Activated B cell treated with CpG ODN at 0.5 μM for 24 hours (primary cell): ENCODE measurements at regions not wholly inside any gene's neighbourhood (a gene's known extent, or its start where the extent isn't known, plus 50 kb on each side); places are given as distances from the start of the nearest gene placed in this dataset.
"Not testable (repeated sequence)": the region's sequence is repeated elsewhere in the genome, so short reads cannot be mapped to it uniquely, and the experiment has no call there.

ENCODE experiments used
- ATAC-seq: fragments of 200-7000 bp; cut with Tn5 transposase; one replicate; pipeline ENCODE4 v1.10.0; 2021; ENCODE audit warnings: low read depth, mild to moderate bottlenecking, moderate library complexity
- CTCF ChIA-PET: fragments of 350-600 bp; sonication (Branson Sonifier 250); formaldehyde crosslinking; loops from one replicate; lab custom pipeline; 2021; ENCODE audit warnings: antibody characterized with exemption; lab: Charles Lee
- POLR2A ChIA-PET: fragments of 350-600 bp; sonication (Branson Sonifier 250); formaldehyde crosslinking; loops from one replicate; lab custom pipeline; 2021; ENCODE audit warnings: antibody characterized with exemption; lab: Charles Lee
- DNase-seq: peaks from one replicate; pipeline ENCODE4 v3.0.0; 2022
- H3K27ac Mint-ChIP-seq: one replicate; pipeline ENCODE4 v1.8.0; 2020; ENCODE audit warnings: mixed read lengths
- H3K27me3 Mint-ChIP-seq: one replicate; pipeline ENCODE4 v1.8.0; 2021; ENCODE audit warnings: mixed read lengths
- H3K36me3 Mint-ChIP-seq: one replicate; pipeline ENCODE4 v1.8.0; 2021; ENCODE audit warnings: low read depth, mixed read lengths
- H3K4me1 Mint-ChIP-seq: one replicate; pipeline ENCODE4 v1.8.0; 2021; ENCODE audit warnings: mixed read lengths
- H3K4me3 Mint-ChIP-seq: one replicate; pipeline ENCODE4 v1.8.0; 2020; ENCODE audit warnings: mild to moderate bottlenecking, mixed read lengths
- H3K9me3 Mint-ChIP-seq: one replicate; pipeline ENCODE4 v1.8.0; 2020; ENCODE audit warnings: mixed read lengths
- intact Hi-C: fragments of 100-400 bp; cut with micrococcal nuclease; formaldehyde crosslinking; loops from one replicate; pipeline ENCODE4 v1.15.1; 2024
- TF ChIP-seq, protein P1 (sequence below): fragments of 200-600 bp; IDR thresholded peaks from one replicate; pipeline ENCODE4 v1.8.0; 2022; ENCODE audit warnings: antibody characterized with exemption, mild to moderate bottlenecking

DNA sequence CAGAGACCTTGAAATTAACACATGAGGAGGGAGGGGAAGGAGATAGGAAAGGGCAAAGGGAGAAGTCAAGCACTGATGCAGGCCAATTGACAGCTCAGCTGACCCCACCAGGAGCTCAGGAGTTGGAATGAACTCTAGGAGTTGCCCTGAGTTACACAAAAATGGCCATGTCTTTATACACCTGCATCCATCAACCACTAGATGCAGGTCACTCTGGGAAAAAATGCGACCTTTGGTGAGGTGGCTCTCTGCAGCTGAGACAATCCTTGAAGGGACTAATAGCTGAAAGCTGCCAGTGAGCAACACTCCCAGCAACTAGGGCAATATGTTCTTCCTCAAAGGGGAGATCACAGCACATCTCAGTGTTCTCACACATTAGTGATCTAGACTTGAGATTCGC is 222.8 kb downstream of the RBM26 start:
- ChIA-PET CTCF (no interaction called here), POLR2A (no interaction called here)
- intact Hi-C loops, result no loop called here
- Mint-ChIP-seq H3K36me3 (no peaks in the 10 kb centered on the region), H3K27ac (no peak overlapping the region), H3K4me3 (no peak overlapping the region), H3K4me1 (no peaks in the 10 kb centered on the region), H3K9me3 (no peaks in the 10 kb centered on the region), H3K27me3 (peaks cover 3% of the 10 kb centered on the region)
- DNase-seq, result no peak
- no peak for ATAC-seq
- TF ChIP-seq, protein P1, sequence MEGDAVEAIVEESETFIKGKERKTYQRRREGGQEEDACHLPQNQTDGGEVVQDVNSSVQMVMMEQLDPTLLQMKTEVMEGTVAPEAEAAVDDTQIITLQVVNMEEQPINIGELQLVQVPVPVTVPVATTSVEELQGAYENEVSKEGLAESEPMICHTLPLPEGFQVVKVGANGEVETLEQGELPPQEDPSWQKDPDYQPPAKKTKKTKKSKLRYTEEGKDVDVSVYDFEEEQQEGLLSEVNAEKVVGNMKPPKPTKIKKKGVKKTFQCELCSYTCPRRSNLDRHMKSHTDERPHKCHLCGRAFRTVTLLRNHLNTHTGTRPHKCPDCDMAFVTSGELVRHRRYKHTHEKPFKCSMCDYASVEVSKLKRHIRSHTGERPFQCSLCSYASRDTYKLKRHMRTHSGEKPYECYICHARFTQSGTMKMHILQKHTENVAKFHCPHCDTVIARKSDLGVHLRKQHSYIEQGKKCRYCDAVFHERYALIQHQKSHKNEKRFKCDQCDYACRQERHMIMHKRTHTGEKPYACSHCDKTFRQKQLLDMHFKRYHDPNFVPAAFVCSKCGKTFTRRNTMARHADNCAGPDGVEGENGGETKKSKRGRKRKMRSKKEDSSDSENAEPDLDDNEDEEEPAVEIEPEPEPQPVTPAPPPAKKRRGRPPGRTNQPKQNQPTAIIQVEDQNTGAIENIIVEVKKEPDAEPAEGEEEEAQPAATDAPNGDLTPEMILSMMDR, result no peak

DNA sequence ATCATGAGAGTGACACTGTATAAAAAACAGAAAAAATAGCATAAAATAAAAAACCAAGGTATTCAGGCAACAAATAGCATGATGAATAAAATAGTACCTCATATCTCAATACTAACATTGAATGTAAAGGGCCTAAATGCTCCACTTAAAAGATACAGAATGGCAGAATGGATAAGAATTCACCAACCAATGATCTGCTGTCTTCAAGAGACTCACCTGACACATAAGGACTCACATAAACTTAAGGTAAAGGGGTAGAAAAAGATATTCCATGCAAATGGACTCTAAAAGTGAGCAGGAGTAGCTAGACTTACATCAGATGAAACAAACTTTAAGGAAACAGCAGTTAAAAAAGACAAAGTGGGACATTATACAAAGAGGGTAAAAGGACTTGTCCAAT is 232.4 kb downstream of the RBM26 start:
- peaks cover 15% of the 10 kb centered on the region for H3K9me3 Mint-ChIP-seq
- CTCF ChIA-PET, H3K4me1 Mint-ChIP-seq, H3K27me3 Mint-ChIP-seq, DNase-seq, H3K36me3 Mint-ChIP-seq, POLR2A ChIA-PET, H3K4me3 Mint-ChIP-seq, ATAC-seq, intact Hi-C loops, H3K27ac Mint-ChIP-seq: not testable (repeated sequence)

DNA sequence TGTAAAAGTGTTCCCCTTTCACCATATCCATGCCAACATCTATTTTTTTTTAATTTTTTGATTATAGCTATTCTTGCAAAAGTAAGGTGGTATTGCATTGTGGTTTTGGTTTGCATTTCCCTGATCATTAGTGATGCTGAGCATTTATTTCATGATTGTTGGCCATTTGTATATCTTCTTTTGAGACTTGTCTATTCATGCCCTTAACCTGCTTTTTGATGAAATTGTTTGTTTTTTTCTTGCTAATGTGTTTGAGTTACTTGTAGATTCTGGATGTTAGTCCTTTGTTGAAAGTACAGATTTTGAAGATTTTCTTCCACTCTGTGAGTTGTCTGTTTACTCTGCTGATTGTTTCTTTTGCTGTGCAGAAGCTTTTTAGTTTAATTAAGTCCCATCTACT is 233.1 kb downstream of the RBM26 start:
- H3K27me3 Mint-ChIP-seq, intact Hi-C loops, DNase-seq, H3K27ac Mint-ChIP-seq, H3K4me3 Mint-ChIP-seq, H3K36me3 Mint-ChIP-seq, H3K4me1 Mint-ChIP-seq, ATAC-seq, POLR2A ChIA-PET, CTCF ChIA-PET: not testable (repeated sequence)
- H3K9me3 Mint-ChIP-seq, result peaks cover 18% of the 10 kb centered on the region

DNA sequence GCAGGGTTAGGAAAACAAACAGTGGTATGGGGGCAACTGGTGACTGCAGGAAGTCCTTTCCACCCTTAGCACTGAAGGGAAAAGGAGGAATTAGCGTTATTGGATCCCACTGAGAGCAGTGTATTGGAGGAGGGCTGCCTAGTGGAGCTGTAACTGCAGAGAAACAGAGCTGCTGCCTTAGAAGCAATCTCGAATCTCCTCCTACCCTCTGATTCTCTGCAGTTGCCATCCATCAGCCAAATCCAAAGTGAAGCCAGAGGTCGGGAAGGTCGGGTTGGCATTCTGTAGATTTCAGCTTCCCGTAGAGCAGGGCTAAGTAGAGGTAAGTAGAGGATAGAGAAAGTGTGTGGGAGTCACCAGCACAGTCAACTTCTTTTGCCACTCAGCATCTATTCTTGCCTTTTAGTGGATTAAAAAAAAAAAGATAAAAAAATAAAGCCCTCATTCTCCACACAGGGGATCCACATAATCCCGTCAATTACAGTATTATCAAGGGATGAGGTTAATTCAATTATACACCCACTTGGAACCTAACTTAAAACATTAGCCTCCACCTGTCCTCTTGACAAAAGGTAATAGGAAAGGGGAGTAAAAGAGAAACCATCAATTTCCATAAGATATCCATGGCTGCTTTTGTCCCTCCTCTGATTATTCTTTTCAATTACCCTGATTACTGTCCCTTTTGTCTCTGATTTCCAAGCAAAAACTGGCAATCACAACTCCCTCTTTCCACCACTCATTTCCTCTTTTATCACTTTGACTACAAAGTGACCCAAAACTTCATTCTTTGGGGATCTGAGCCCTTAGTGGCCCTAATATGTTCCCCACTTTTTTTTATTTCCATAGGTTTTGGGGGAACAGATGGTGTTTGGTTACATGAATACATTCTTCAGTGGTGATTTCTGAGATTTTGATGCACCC is 234.7 kb downstream of the RBM26 start:
- Mint-ChIP-seq H3K4me1 (no peaks in the 10 kb centered on the region), H3K27me3 (peaks cover 1% of the 10 kb centered on the region), H3K4me3 (no peak overlapping the region), H3K9me3 (peaks cover 22% of the 10 kb centered on the region), H3K36me3 (peaks cover 4% of the 10 kb centered on the region), H3K27ac (no peak overlapping the region)
- DNase-seq, result no peak
- ATAC-seq, result no peak
- TF ChIP-seq, protein P1, result no peak
- intact Hi-C loops, result no loop called here
- ChIA-PET CTCF (no interaction called here), POLR2A (interaction anchor here (0.6 kb wide), 1 partner anchor 55 kb away, joined by 3 read pairs; no protein-coding TSS in a partner anchor)

DNA sequence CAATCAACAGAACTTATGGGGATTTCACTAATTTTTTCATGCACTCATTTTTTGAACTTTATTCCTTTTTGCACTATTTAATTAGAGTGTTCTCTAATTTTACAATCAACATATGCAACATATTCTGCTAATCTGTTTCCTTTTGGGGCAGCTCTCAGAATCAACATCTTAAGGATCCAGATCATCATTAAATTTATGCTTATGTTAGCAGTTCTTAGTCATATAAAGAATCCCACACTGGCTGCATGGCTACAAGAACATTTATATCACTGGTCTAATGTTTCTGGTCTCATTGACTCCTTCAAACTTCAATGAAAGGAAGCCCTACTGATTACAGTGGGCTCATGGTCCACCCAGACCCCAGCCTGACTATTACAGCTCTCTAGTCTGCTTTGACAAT is 245.2 kb downstream of the RBM26 start:
- no peak for ATAC-seq
- Mint-ChIP-seq H3K27ac (no peak overlapping the region), H3K36me3 (no peaks in the 10 kb centered on the region), H3K9me3 (no peaks in the 10 kb centered on the region), H3K4me3 (no peak overlapping the region), H3K4me1 (peaks cover 3% of the 10 kb centered on the region), H3K27me3 (no peaks in the 10 kb centered on the region)
- intact Hi-C loops, result no loop called here
- POLR2A ChIA-PET, result no interaction called here
- DNase-seq, result no peak
- TF ChIP-seq, protein P1, result no peak
- CTCF ChIA-PET, result no interaction called here

DNA sequence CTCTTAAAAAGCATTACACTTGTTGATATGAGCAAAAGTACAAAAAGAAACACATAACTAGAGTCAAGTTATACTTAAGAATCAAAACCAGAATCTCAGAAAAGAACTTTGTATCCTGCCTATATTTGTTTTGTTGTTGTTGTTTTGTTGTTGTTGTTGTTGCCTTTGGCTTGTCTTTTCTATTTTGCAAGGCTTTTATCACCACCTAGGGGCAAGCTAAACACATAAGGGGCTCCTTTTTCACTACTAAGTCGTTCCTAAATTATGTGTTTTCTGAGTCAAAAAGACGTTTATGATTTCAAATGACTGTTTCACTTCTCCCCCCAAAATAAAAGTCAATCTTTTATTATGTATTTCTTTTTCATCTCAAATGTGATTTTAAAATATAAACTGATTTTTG is 250.2 kb downstream of the RBM26 start:
- ChIA-PET CTCF (no interaction called here), POLR2A (no interaction called here)
- intact Hi-C loops, result no loop called here
- Mint-ChIP-seq H3K9me3 (no peaks in the 10 kb centered on the region), H3K36me3 (no peaks in the 10 kb centered on the region), H3K4me3 (no peak overlapping the region), H3K27ac (no peak overlapping the region), H3K4me1 (peaks cover 3% of the 10 kb centered on the region), H3K27me3 (peaks cover 4% of the 10 kb centered on the region)
- TF ChIP-seq, protein P1, result no peak
- ATAC-seq (no peak), DNase-seq (no peak)
